Hematopoietic multipotent progenitor cell treated with erythropoietin and hydrocortisone succinate and interleukin-3 and kit ligand, for 17 days (in vitro differentiated cells): ENCODE measurements at regions not wholly inside any gene's neighbourhood (a gene's known extent, or its start where the extent isn't known, plus 50 kb on each side); places are given as distances from the start of the nearest gene placed in this dataset.

Source experiments
- DNase-seq: peaks from one replicate; pipeline ENCODE4 v3.0.0-alpha.2; 2015; ENCODE audit warnings: low spot score

DNA sequence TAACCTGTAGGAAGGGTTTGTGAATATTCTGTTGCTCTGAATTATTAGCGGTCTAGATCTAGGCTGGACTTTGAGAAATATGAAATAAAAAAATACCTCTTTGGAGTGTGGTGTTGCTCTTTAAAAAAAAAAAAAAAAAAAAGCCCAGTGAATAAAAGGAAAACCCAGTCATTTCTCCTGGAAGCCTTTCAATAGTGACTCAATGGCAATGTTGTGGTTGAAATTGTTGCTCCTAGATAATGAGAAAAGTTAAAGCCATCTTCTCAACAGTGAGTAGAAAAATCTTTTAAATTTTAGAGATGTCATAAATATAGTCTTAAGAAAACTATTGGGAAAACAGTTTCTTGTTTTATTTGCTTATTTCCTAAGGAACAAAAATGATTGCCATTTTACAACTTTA is 135.3 kb downstream of the RFC3 start:
- DNase-seq = no peak

DNA sequence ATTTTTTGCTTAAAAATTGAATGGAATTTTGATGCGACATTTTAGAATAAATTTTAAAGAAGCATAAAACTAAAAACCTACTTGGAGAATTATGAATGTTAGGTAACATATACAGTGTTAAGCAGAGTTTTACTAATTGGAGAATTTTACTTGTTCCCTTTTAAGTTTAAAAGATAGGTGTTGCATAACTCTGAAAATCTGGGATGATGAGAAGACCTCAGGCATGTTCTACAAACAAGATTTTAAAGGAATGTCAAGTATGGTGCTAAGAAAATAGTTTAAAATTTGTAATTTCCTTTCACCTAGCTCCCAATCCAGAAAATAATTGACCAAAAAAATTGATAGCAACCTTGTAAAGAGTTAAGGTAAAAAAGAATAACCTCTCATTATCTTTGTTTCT is 135.8 kb downstream of the RFC3 start:
- no peak for DNase-seq

DNA sequence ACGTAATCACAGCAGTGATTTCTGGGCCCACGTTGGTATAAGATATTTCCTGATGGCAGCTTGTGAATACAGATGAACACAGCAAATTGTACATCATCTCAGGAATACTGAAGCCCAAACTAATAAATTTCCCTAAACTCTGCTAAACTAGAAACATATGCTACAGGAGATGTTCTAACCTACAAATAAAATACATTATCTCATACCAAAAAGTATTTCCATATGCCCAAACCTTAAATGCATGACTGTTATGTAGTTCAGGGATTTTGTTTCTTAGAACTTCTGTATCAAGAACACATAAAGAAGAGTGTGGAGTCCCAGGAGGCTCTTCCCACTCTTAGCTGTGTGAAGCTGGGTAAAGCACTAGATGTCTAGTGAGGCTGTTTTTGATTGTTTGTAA is 138.4 kb downstream of the RFC3 start:
- no peak for DNase-seq

DNA sequence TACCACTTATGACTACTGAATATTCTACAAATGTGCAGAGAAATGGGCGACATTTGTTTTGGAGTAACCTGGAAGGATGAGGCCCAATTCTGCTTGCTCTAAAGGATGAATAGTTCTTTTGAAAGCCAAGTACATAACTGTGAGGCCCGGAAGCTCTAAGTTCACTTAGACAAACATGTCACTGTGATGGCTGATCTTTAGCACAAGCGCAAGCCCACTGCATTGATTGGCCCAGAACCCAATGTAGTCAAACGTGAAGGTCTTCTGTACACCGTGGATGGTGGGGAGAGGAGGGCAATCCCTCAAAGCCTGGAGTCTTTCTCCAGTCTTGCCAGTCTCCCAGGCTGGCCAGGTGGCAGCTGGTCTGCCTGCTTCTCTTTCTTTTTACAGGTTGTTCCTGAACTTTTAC is 139.6 kb downstream of the RFC3 start:
- DNase-seq = no peak

DNA sequence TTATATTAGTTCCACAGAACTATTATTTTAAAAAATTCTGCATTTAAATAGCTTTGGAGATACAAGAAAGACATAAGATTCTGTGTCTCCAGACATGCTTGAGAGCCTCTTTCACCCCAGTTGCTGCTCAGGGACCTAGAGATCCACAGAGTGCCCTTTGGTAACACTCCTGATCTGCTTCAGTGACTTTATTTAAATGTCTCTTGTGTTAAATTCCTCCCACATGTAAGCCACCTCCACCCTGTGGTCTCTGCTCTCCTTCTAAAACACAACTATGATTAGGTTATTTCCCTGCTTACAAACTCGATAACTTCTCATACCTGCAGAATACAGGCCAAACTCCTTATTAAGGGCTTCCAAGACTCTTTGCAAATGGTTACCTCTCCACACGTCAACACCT is 141.0 kb downstream of the RFC3 start:
- no peak for DNase-seq

DNA sequence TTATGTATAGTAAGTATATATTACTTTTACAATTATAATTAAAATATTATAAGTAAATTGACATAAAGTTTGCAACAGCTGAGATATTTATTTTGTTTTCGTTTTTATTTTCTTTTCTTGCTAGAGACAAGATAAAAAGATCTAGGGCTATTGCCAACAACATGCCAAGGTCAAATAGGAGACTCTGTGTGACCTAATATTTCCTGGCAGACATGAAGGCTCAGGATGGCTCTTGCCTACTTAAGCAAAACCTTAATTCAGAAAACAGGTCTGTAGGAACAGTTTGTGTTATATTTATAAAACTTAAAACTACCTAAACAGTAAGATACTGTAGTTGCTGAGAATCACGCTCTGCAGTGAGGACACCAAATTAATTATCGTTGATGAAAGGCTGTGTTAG is 145.2 kb downstream of the RFC3 start:
- no peak for DNase-seq

DNA sequence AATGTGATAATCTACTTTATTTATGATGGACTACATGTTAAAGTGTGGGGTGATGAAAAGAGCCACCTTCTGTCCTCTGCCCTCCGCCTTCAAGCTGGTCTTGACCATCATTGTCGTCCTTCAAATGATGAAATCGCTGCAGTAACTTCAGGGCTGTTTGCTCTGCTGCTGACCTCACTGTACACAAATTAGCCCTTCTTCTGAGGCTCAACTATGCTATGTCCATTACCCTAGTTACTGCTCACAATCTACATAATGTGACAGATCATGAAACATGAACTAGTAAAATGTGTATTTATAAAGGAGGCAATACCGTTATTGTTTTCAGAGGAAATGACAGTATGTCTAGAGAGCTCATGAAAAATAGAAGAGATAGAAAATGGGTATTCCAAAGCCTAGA is 145.9 kb downstream of the RFC3 start:
- no peak for DNase-seq

DNA sequence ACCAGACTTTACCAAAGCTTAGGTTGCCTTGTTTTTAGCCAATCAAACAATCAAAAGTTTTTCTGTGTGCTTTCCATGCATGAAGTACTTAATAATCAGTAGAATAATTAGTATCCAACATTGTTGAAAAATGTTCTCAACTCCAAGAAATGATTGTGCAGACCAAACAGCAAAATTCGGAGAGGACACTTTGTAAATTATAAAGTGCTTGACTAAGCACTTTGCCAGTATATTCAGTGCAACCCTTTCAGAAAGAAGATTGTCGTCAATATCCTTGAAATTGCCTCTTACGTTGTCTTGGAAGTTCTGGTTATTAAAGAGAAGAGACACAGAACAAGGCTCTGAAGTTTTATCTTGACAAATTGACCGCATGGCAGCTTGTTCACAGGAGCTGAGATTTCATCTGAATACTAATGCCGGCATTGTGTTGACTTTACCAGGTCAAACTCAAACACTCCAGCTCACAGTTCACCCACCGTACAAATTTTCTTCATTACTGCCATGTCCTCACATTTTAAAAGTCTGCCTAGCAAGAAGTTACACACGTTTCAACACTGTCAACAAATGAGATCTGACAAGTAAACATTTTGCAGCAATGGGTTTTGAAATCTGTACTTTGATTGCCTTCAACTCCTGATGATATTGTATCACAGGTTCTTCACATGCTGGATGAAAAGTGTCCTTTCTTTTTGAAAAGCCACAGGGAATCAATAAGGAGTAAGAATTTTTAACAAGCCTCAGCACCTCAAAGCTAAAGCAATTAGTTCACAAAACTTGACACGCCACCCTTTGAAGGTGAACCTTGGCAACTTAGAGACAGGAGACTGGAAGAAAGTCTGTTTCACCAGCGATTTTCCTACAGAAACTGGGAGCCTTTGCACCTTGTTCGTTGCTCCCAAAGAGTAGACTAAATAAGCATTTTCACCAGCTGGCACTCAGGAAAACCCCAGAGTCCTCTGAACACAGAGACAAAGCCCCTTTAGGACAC is 150.9 kb downstream of the RFC3 start:
- DNase-seq = no peak

DNA sequence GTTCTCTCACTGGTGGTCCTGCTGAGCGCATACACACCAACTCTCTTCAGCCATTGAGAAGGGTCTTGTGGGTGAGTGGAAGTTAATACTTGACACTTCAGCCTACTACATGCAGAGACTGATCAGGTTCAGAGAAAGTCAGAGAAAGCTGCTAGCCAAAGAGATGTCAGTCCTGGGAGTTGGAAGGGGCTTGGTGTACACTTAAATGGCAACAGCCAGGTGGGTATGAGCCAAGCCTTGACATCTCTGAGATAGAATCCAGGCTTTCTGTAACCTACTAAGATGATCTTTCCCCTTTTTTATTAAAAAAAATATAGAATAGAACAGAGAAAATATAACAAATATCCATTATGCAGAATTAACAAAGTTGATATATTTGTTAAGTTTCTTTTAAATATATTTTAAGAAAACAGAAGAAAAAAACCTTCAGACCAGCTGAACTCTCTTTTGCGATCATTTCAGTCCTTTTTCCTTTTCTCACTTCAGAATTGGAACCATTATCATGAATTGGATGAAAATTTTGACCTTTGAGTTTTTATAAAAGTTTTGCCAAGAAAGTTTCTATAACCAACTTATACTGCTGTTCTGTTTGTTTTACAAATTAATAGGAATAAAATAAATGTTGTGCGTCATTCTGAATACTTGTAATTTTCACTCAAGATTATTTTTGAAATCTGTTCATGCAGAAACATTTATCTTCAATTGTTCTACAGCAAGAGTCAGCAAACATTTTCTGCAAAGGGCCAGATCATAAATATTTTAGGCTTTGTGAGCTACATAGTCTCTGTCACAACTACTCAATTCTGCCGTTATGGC is 153.0 kb downstream of the RFC3 start:
- no peak for DNase-seq

DNA sequence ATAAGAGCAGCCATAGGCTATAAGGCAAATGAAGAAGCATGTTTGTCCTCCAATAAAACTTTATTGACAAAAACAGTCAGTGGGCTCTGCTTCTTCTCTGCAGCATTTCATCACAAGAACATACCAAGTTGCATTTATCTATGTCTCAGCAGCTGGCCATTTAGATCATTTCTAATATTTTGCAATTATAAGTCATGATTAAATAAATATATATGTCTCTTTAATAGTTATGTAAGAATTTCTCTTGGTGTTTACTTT is 153.5 kb downstream of the RFC3 start:
- no peak for DNase-seq

DNA sequence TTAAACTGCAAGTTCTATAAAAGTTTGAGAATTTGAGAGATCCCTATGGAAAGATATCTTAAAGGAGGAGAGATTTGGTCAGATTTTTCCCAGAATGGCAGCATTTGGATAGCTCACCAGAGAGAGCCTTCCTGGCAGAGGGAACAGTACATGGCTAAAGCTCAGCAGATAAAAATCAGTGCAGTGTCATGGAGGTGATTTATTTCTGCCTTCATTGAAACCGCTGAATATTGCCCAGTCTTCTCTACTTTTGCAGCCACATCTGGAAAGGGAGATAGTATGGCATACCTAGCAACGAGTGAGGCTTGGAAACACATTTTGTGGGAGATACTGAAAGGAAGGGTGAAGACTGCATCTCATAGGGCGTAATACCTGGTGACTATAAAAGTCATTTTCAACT is 155.2 kb downstream of the RFC3 start:
- no peak for DNase-seq

DNA sequence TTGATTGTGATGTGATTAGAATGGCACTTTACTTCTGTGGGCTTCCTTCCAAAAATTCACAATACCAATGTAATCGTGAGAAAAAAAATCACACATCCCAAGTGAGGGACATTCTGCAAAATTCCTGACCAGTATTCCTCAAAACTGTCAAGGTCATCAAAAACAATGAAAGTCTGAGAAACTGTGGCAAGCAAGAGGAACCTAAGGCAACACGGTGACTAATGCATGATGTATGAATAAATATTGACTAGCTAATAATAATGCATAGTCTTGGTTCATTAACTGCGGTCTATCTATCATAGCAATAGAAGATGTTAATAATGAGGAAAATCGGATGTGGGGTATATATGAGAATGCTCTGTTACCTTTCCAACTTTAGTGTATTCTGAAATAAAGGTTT is 159.0 kb downstream of the RFC3 start:
- no peak for DNase-seq

DNA sequence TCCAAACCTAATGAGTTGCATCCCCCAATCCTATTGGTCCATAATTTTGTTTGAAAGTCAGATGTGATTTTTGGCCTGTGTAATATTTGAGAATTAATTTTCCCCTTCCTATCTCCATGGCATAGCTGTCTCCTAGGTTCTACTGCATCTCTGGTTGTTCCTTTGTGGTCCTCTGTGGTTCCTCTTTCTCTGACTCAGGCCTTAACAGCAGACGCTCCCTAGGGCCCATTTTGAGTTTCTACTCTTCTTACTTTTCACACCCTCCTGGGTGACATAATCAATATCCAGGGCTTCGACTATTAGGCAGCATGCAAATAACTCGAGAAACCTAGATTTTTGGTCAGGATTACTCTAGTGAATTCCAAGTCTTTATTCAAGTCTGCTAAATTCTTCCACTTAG is 160.7 kb downstream of the RFC3 start:
- DNase-seq = no peak

DNA sequence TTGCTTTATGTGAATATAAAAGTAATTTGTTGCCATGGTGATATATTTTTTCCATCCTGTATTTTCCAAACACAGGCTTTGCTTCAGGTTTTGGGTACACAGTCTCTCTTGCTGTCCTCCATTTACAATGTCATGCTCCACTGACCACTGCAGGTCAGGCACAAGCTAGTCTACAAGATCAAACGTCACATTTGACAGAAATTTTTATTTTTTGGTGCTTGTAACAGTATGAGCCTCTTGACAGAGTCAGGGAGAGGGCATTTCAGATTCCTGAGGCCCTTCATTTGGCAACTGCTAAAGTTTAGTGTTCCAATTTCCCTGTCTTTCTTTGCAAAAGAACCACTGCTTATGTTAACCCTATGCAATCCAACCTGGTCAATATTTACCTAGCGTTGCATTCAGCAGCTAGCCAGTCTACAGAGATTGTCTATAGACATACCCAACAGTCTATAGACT is 175.0 kb downstream of the RFC3 start:
- DNase-seq = no peak

DNA sequence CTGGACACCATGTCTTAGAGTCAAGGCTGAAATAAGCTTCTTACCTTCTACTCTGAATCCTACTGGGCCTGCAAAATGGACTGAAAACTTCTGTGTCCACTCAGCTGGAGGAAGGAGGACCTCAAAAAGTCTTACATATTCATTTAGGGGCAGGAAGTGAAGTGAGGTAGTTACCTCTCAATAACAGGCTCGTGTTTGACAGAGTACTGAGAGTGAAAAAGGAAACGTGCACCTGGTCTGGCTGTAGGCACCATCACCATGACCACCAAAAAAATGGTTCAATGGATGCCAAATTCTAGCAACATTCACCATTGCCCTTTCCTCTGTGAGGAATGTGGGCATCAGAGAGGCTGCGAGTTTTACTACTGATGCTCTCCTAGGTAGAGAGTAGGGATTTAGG is 176.2 kb downstream of the RFC3 start:
- DNase-seq = no peak

DNA sequence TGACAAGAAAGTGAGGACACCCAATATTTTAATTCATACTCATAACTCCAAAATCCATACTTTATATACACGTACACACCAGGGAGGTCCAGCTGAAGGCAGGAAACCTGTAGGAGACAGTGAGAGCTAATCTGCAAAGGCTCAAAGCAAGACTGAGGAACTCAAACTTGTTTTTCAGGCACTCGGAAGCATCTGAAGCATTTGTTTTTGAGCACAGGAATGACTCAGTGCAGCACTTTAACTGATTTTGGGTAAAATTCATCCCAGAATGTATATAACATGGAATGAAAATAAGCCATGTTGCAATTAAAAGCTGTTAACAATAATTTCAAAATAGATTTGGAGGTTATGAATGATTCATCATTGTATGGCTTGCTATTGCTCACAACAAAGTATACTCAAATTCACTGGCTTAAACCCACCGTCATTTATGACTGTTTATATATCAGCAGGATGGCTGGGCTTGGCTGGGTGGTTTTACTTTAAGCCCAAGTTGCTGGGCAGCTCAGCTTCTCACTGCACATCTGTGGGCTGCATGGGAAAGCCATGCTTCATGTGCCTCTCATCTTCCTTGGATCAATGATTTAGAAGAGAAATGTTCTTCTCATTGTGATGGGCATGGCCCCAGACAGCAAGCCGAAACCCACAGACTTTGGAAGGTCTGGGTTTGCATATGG is 177.0 kb downstream of the RFC3 start:
- DNase-seq = no peak

DNA sequence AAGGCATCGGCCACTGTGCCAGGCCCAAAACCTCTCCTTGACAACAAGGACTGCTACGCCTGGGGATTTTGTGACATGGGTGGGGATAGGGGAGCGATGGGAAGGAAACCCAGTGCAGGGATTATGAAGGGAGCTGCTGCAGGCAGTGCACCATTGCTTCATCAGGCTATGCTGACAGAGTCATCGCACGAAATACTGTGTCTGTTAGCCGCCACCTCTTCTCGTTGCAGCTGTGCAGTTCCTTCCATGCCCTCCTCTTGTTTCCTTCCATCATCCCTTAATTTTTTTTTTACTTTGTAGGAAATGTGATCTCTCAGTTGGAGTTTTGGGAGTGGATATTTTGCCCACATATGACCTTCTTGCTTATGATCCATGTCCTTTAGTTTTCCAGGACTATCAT is 178.7 kb downstream of the RFC3 start:
- no peak for DNase-seq

DNA sequence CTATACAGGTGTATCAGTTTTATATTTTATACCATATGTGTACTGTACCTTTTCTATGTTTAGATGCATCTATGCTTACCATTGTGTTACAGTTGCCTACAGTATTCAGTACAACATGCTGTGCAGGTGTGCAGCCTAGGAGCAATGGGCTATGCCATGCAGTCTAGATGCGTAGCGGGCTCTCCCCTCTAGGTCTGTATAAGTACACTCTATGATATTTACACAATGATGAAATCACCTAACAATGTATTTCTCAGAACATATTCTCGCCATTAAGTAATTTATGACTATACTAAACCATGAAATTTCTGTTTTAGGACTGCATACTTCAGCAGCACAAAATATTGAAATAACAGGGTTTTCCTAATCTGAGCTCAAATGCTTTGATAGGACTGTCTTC is 179.6 kb downstream of the RFC3 start:
- no peak for DNase-seq

DNA sequence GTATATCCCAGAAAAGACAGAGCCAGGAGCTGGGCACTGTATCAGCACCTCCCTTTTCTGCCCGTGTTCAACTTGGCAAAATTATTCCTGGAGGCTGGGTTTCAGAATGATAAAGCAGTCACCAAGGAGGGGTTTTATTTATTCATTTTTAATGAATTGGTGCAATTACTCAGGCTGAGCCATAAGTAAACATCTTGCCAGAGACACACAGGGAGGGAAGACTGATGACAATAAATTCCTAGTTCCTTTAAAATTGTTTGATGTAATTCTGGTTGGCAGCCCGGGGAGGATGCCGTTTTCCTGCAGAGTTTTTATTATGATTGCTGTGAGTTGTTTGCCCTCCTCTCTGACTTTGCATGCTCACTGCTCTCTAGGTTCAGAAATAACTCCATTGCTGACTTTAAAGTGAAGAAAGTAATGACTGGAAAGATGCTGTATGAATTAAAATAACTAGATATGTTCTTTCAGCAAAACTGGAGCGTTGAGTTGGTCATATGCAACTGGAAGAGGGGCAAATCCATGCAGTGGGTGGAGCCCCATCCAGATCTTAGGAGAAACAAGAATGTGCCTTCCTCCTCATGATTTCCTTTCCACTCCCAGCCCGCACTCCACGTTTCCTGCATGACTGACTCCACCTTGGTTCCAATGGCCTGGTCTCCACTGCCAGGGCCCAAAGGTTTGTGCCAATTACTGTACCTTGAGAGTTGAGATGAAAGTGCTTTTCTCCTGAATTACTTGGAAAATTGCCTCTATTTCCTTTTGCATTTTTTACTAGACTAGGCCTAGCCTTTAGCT is 182.1 kb downstream of the RFC3 start:
- no peak for DNase-seq

DNA sequence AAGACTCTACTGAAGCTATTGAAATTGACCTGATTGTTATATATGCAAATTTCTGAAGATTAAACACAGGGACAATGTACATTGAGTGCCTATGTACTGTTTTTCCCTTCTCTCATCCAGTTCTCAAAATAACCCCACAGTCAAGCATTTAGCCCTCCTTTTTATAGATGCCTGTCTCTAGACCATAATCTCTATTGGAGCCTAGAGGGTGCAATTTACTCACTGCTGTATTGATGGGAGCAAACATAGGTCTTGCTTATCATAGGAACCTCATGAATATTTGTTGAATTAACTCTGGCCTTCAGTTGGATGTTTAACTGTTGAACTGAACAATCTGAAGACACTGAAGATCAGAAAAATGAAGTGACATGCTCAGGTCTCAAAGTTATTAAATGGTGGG is 183.0 kb downstream of the RFC3 start:
- no peak for DNase-seq

DNA sequence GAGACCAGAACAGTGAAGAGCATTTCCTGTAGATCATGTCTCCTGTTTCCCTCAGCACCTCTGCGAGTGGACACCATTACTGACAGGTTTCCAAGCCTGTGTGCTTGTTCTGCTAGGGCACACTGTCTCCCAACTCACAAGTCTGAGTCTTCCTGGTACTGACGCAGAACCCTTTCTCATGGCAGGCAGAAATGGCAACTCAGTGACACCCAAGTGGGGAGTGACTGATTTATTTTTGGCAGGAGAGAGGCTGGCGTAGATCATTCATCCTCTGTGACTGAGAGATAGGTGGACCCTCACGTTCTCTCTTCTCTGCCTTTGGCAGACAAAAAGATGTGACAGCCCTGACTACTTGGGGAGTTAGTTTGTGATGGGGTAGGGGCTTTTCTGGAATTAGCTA is 183.4 kb downstream of the RFC3 start:
- no peak for DNase-seq

DNA sequence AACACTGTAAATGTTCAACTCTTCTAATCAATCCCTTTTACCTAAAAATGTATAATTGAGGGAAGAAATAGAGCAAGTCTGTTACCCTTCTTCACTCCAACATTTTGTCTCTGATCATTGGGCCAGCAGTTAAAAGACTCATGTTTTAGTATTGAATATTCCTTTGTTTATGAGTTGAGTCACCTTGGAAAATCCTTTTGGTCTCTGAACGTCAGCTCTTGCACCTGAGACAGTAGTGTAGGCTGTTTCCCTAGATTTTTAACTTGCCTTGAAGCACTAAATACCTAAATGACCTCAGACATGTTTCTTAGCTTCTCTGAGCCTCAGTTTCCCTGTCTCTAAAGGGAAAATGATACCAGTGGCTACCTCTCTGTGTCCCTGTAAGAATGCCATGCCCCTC is 184.2 kb downstream of the RFC3 start:
- DNase-seq = no peak
